IMR-90 (cell line): ENCODE measurements at regions not wholly inside any gene's neighbourhood (a gene's known extent, or its start where the extent isn't known, plus 50 kb on each side); places are given as distances from the start of the nearest gene placed in this dataset.

Source experiments
- ATAC-seq: fragments of 200-7000 bp; cut with Tn5 transposase; 2 replicates; pipeline ENCODE4 v1.9.1; 2020; ENCODE audit warnings: low read depth, mild to moderate bottlenecking, moderate library complexity
- BruUV-seq: library from RNA; stranded (reverse); fragments of 400-500 nt; replicated peaks from 2 replicates; lab custom pipeline; 2021; lab: Mats Ljungman, UMichigan
- CTCF ChIA-PET: fragments of 300-600 bp; formaldehyde crosslinking; extraction: SDS; loops from one replicate; lab custom pipeline; 2021; ENCODE audit warnings: antibody characterized with exemption; lab: Yijun Ruan, JAX
- POLR2A ChIA-PET: fragments of 300-600 bp; sonication (Branson Sonifier 250); formaldehyde crosslinking; loops from one replicate; lab custom pipeline; 2022; ENCODE audit warnings: antibody characterized with exemption; ENCODE audit not compliant: unreplicated experiment; lab: Charles Lee
- DNase-seq: peaks from one replicate; pipeline ENCODE4 v3.0.0; 2013
- H2AFZ ChIP-seq: replicated peaks from 2 replicates; pipeline ENCODE3; 2013; ENCODE audit warnings: low read length, mild to moderate bottlenecking; ENCODE audit not compliant: poor library complexity
- H2AK5ac ChIP-seq: 2 replicates; pipeline ENCODE4 v1.6.1; 2013; ENCODE audit warnings: low read depth, low read length, inconsistent platforms
- H2AK9ac ChIP-seq: replicated peaks from 2 replicates; pipeline ENCODE3; 2013; ENCODE audit warnings: mild to moderate bottlenecking, low read depth, low read length, moderate library complexity; ENCODE audit not compliant: poor library complexity
- H2BK120ac ChIP-seq: 2 replicates; pipeline ENCODE4 v1.6.1; 2013; ENCODE audit warnings: low read depth, low read length, inconsistent platforms
- H2BK15ac ChIP-seq: 3 replicates; pipeline ENCODE4 v1.6.1; 2013; ENCODE audit warnings: low read depth, low read length, inconsistent platforms
- H2BK20ac ChIP-seq: 2 replicates; pipeline ENCODE4 v1.6.1; 2013; ENCODE audit warnings: low read depth, mild to moderate bottlenecking, inconsistent platforms, low read length, moderate library complexity
- H2BK5ac ChIP-seq: 2 replicates; pipeline ENCODE4 v1.6.1; 2013; ENCODE audit warnings: mild to moderate bottlenecking, low read depth, low read length, inconsistent platforms; ENCODE audit not compliant: poor library complexity, severe bottlenecking
- H3K14ac ChIP-seq: replicated peaks from 2 replicates; pipeline ENCODE4 v1.6.1; 2013; ENCODE audit warnings: low read depth, low read length, inconsistent platforms
- H3K18ac ChIP-seq: 2 replicates; pipeline ENCODE4 v1.6.1; 2013; ENCODE audit warnings: low read depth, low read length, control low read depth
- H3K23ac ChIP-seq: 2 replicates; pipeline ENCODE4 v1.6.1; 2013; ENCODE audit warnings: low read depth, low read length, inconsistent platforms
- H3K27ac ChIP-seq: 2 replicates; pipeline ENCODE4 v1.5.1; 2013; ENCODE audit warnings: mild to moderate bottlenecking, control low read depth, low read length; ENCODE audit not compliant: insufficient read depth
- H3K27me3 ChIP-seq: 2 replicates; pipeline ENCODE4 v1.6.1; 2013; ENCODE audit warnings: low read length; ENCODE audit not compliant: control insufficient read depth, insufficient read depth
- H3K36me3 ChIP-seq: 2 replicates; pipeline ENCODE4 v1.6.1; 2013; ENCODE audit warnings: low read length, mixed read lengths; ENCODE audit not compliant: control insufficient read depth, insufficient read depth
- H3K4ac ChIP-seq: 2 replicates; pipeline ENCODE4 v1.6.1; 2013; ENCODE audit warnings: low read depth, low read length, inconsistent platforms
- H3K4me1 ChIP-seq: 2 replicates; pipeline ENCODE4 v1.6.1; 2013; ENCODE audit warnings: low read length, mixed read lengths; ENCODE audit not compliant: control insufficient read depth, insufficient read depth
- H3K4me2 ChIP-seq: 2 replicates; pipeline ENCODE4 v1.6.1; 2013; ENCODE audit warnings: low read depth, mild to moderate bottlenecking, control low read depth, low read length, moderate library complexity
- H3K4me3 ChIP-seq: 2 replicates; pipeline ENCODE4 v1.5.1; 2013; ENCODE audit warnings: low read depth, mild to moderate bottlenecking, control low read depth, low read length, moderate library complexity; ENCODE audit not compliant: insufficient read depth
- H3K56ac ChIP-seq: 2 replicates; pipeline ENCODE4 v1.6.1; 2013; ENCODE audit warnings: low read length, inconsistent platforms; ENCODE audit not compliant: insufficient read depth; ENCODE audit errors: extremely low read depth
- H3K79me1 ChIP-seq, 2 experiments: 2 replicates each; pipeline ENCODE4 v1.6.1; 2013; ENCODE audit warnings: low read length in 2 of 2, inconsistent platforms in 1 of 2, low read depth in 1 of 2
- H3K9ac ChIP-seq: 2 replicates; pipeline ENCODE4 v1.6.1; 2013; ENCODE audit warnings: low read depth, low read length, control low read depth
- H3K9me1 ChIP-seq: 2 replicates; pipeline ENCODE4 v1.6.1; 2013; ENCODE audit warnings: low read length, inconsistent platforms; ENCODE audit not compliant: insufficient read depth
- H3K9me3 ChIP-seq: 2 replicates; pipeline ENCODE4 v1.6.1; 2013; ENCODE audit warnings: low read length; ENCODE audit not compliant: control insufficient read depth, insufficient read depth
- H4K20me1 ChIP-seq: 2 replicates; pipeline ENCODE4 v1.6.1; 2013; ENCODE audit warnings: low read length, inconsistent platforms; ENCODE audit not compliant: insufficient read depth
- H4K5ac ChIP-seq: 2 replicates; pipeline ENCODE4 v1.6.1; 2013; ENCODE audit warnings: mild to moderate bottlenecking, low read depth, low read length, control low read depth
- H4K8ac ChIP-seq, 2 experiments: 2 replicates each; pipeline ENCODE4 v1.6.1; 2013; ENCODE audit warnings: low read depth in 2 of 2, low read length in 2 of 2, control low read depth in 1 of 2, inconsistent platforms in 1 of 2
- H4K91ac ChIP-seq: 2 replicates; pipeline ENCODE4 v1.6.1; 2013; ENCODE audit warnings: low read depth, low read length, inconsistent platforms; ENCODE audit not compliant: insufficient read depth
- BHLHE40 ChIP-seq: fragments of 150-350 bp; IDR thresholded peaks from 2 replicates; pipeline ENCODE4 v1.6.1; 2016; ENCODE audit warnings: mild to moderate bottlenecking, low read depth, low read length
- CEBPB ChIP-seq: IDR thresholded peaks from 2 replicates; pipeline ENCODE4 v1.6.1; 2012; ENCODE audit warnings: low read depth, low read length, improper control_type of control experiment
- CHD1 ChIP-seq: IDR thresholded peaks from 2 replicates; pipeline ENCODE4 v1.6.1; 2012; ENCODE audit warnings: low read depth, low read length, improper control_type of control experiment
- CTCF ChIP-seq: conservative IDR thresholded peaks from 2 replicates; pipeline ENCODE4 v1.5.1; 2012; ENCODE audit warnings: mild to moderate bottlenecking, low read depth, low read length, improper control_type of control experiment
- FOS ChIP-seq: fragments of 150-350 bp; IDR thresholded peaks from 2 replicates; pipeline ENCODE4 v1.6.1; 2016; ENCODE audit warnings: low read depth, low read length
- MAFK ChIP-seq: IDR thresholded peaks from 2 replicates; pipeline ENCODE4 v1.6.1; 2012; ENCODE audit warnings: low read depth, low read length, improper control_type of control experiment
- MAZ ChIP-seq: IDR thresholded peaks from 2 replicates; pipeline ENCODE4 v1.6.1; 2012; ENCODE audit warnings: low read depth, mild to moderate bottlenecking, low read length, improper control_type of control experiment, moderate library complexity, borderline replicate concordance
- MXI1 ChIP-seq: IDR thresholded peaks from 2 replicates; pipeline ENCODE4 v1.6.1; 2012; ENCODE audit warnings: low read depth, mild to moderate bottlenecking, low read length, moderate library complexity, borderline replicate concordance
- NFE2L2 ChIP-seq: fragments of 150-350 bp; IDR thresholded peaks from 2 replicates; pipeline ENCODE4 v1.6.1; 2016; ENCODE audit warnings: low read depth, mild to moderate bottlenecking, low read length
- POLR2A ChIP-seq: IDR thresholded peaks from 2 replicates; pipeline ENCODE4 v1.6.1; 2012; ENCODE audit warnings: mild to moderate bottlenecking, low read depth, low read length
- RAD21 ChIP-seq: IDR thresholded peaks from 2 replicates; pipeline ENCODE4 v1.6.1; 2012; ENCODE audit warnings: low read length, improper control_type of control experiment
- RCOR1 ChIP-seq: IDR thresholded peaks from 2 replicates; pipeline ENCODE4 v1.6.1; 2012; ENCODE audit warnings: mild to moderate bottlenecking, low read length, improper control_type of control experiment; ENCODE audit not compliant: insufficient replicate concordance
- RFX5 ChIP-seq: IDR thresholded peaks from 2 replicates; pipeline ENCODE4 v1.8.0; 2012; ENCODE audit warnings: low read depth, mild to moderate bottlenecking, low read length, moderate library complexity
- SMC3 ChIP-seq: fragments of 150-350 bp; IDR thresholded peaks from 2 replicates; pipeline ENCODE4 v1.6.1; 2016; ENCODE audit warnings: low read depth, mild to moderate bottlenecking, antibody characterized with exemption, low read length, moderate library complexity
- USF2 ChIP-seq: fragments of 150-350 bp; IDR thresholded peaks from 2 replicates; pipeline ENCODE4 v1.6.1; 2017; ENCODE audit warnings: mild to moderate bottlenecking, antibody characterized with exemption, low read length, low read depth
- WGBS, 2 experiments: methylation state at CpG; one replicate each; pipeline versions ENCODE4 v1.1.5 to v1.1.7; 2013; ENCODE audit warnings: missing lambda C conversion rate in 2 of 2; ENCODE audit not compliant: insufficient read length in 1 of 2; ENCODE audit errors: extremely low coverage in 2 of 2; 5-methylcytosine and 5-hydroxymethylcytosine counted together
- dilution Hi-C: fragments of 300-500 bp; cut with HindIII; formaldehyde crosslinking; loops from one replicate; pipeline ENCODE4 v1.14.3; 2018; ENCODE audit warnings: low sequenced_read_pairs; ENCODE audit not compliant: unreplicated experiment
- in situ Hi-C: fragments of 300-500 bp; cut with MboI; formaldehyde crosslinking; loops from 3 replicates; pipeline ENCODE4 v1.14.3; 2019; ENCODE audit warnings: low sequenced_read_pairs, inconsistent platforms, mixed read lengths
- intact Hi-C: fragments of 100-400 bp; cut with micrococcal nuclease; formaldehyde crosslinking; loops from 2 replicates; pipeline ENCODE4 v1.10.0; 2022

GRCh38 chr7:96447109-96447645 is 125.3 kb upstream of the SLC25A13 start:
- no peak overlapping the region for H3K23ac ChIP-seq
- no peak overlapping the region for H4K5ac ChIP-seq
- H3K56ac ChIP-seq = no peak overlapping the region
- no peaks in the 10 kb centered on the region for H3K27me3 ChIP-seq
- H4K91ac ChIP-seq = no peak overlapping the region
- no peaks in the 10 kb centered on the region for H3K79me1 ChIP-seq
- H4K8ac ChIP-seq = no peak overlapping the region
- H3K4me2 ChIP-seq = no peak overlapping the region
- no peak overlapping the region for H2AK5ac ChIP-seq
- H2BK20ac ChIP-seq = no peak overlapping the region
- no peak for TF ChIP-seq RCOR1
- no peak for TF ChIP-seq MAFK
- no peak for TF ChIP-seq CHD1
- TF ChIP-seq CEBPB = no peak
- TF ChIP-seq BHLHE40 = no peak
- no peak for TF ChIP-seq FOS
- no peak for TF ChIP-seq USF2
- no peak for TF ChIP-seq SMC3
- TF ChIP-seq MAZ = no peak
- no peak for TF ChIP-seq MXI1
- TF ChIP-seq CTCF = no peak
- TF ChIP-seq RAD21 = no peak
- no peak for TF ChIP-seq RFX5
- TF ChIP-seq POLR2A = no peak
- no peak for TF ChIP-seq NFE2L2
- dilution Hi-C loops (no loop called here), in situ Hi-C loops (no loop called here), intact Hi-C loops (no loop called here)
- H3K4me3 ChIP-seq = no peak overlapping the region
- no peaks in the 10 kb centered on the region for H3K4me1 ChIP-seq
- no peak overlapping the region for H2BK15ac ChIP-seq
- no CpG with 5 or more reads among the region's 5 CpGs for WGBS, 2 experiments
- no peak overlapping the region for H3K4ac ChIP-seq
- no peak overlapping the region for H2BK5ac ChIP-seq
- DNase-seq = no peak
- H2BK120ac ChIP-seq = no peak overlapping the region
- no peak overlapping the region for H3K18ac ChIP-seq
- ChIA-PET POLR2A (no interaction called here), CTCF (no interaction called here)
- H3K36me3 ChIP-seq = no peaks in the 10 kb centered on the region
- no peak overlapping the region for H3K27ac ChIP-seq
- H3K9me3 ChIP-seq = no peaks in the 10 kb centered on the region
- no peak overlapping the region for H3K9ac ChIP-seq
- no peaks in the 10 kb centered on the region for H3K9me1 ChIP-seq
- ATAC-seq = no peak
- no peak overlapping the region for H2AFZ ChIP-seq
- no peak overlapping the region for H3K14ac ChIP-seq
- H4K20me1 ChIP-seq = no peaks in the 10 kb centered on the region
- no peak overlapping the region for H2AK9ac ChIP-seq
- no TSS peak for BruUV-seq
